ENCODE measurements at regions not wholly inside any gene's neighbourhood (a gene's known extent, or its start where the extent isn't known, plus 50 kb on each side); places are given as distances from the start of the nearest gene placed in this dataset.

GRCh38 chr5:122516432-122516743, 204.4 kb downstream of the SNCAIP start:
- TF ChIP-seq CTCF (IDR thresholded peaks at IDR 0.05) = no peak
- TF ChIP-seq POLR2A (IDR thresholded peaks at IDR 0.05) = no peak
